Suppressor macrophage treated with lipopolysaccharide for 4 hours (primary cell): ENCODE measurements at regions not wholly inside any gene's neighbourhood (a gene's known extent, or its start where the extent isn't known, plus 50 kb on each side); places are given as distances from the start of the nearest gene placed in this dataset.

Experiments used
- DNase-seq: peaks from one replicate; pipeline ENCODE4 v3.0.0-alpha.2; 2020

- DNase-seq: no peak
These were observed 50.6 kb upstream of the IL6 start for GRCh38 chr7:22676385-22676784.

GRCh38 chr7:22675917-22676343 is 51.1 kb upstream of the IL6 start:
- no peak for DNase-seq

GRCh38 chr7:22675421-22675820 is 51.6 kb upstream of the IL6 start:
- peak; percentile 70 for DNase-seq

GRCh38 chr7:22672846-22673680 is 53.9 kb upstream of the IL6 start:
- DNase-seq: peak; percentile 21

- no peak for DNase-seq
These were observed 55.7 kb upstream of the IL6 start for GRCh38 chr7:22671177-22671879.

- no peak for DNase-seq
These were observed 56.6 kb upstream of the IL6 start for GRCh38 chr7:22670422-22670815.

- DNase-seq: no peak
These were observed 57.1 kb upstream of the IL6 start for GRCh38 chr7:22669692-22670421.

GRCh38 chr7:22668971-22669401 is 58.0 kb upstream of the IL6 start:
- DNase-seq: no peak

- DNase-seq: no peak
These were observed 59.3 kb upstream of the IL6 start for GRCh38 chr7:22667562-22668239.

GRCh38 chr7:22667187-22667561 is 59.8 kb upstream of the IL6 start:
- DNase-seq: no peak

- DNase-seq: peak; percentile 54
These were observed 60.3 kb upstream of the IL6 start for GRCh38 chr7:22666732-22667131.

- no peak for DNase-seq
These were observed 61.1 kb upstream of the IL6 start for GRCh38 chr7:22665923-22666322.

GRCh38 chr7:22664988-22665798 is 61.8 kb upstream of the IL6 start:
- no peak for DNase-seq

GRCh38 chr7:22663721-22664120 is 63.3 kb upstream of the IL6 start:
- peak; percentile 20 for DNase-seq

GRCh38 chr7:22663357-22663718 is 63.7 kb upstream of the IL6 start:
- peak; percentile 90 for DNase-seq

GRCh38 chr7:22662556-22663356 is 64.2 kb upstream of the IL6 start:
- DNase-seq: peak; percentile 82

- peak; percentile 71 for DNase-seq
These were observed 65.0 kb upstream of the IL6 start for GRCh38 chr7:22662036-22662435.

GRCh38 chr7:22660732-22661131 is 66.3 kb upstream of the IL6 start:
- DNase-seq: no peak

- no peak for DNase-seq
These were observed 66.7 kb upstream of the IL6 start for GRCh38 chr7:22660293-22660692.

GRCh38 chr7:22659741-22660140 is 67.3 kb upstream of the IL6 start:
- no peak for DNase-seq

GRCh38 chr7:22658031-22658430 is 69.0 kb upstream of the IL6 start:
- no peak for DNase-seq
